K562 (cell line): ENCODE measurements at regions not wholly inside any gene's neighbourhood (a gene's known extent, or its start where the extent isn't known, plus 50 kb on each side); places are given as distances from the start of the nearest gene placed in this dataset.

ENCODE experiments used
- ATAC-seq: fragments of 200-7000 bp; cut with Tn5 transposase; 3 replicates; pipeline ENCODE4 v1.9.1; 2020; ENCODE audit warnings: moderate library complexity
- BruUV-seq: library from RNA; stranded (reverse); fragments of 400-500 nt; replicated peaks from 2 replicates; lab custom pipeline; 2021; lab: Mats Ljungman, UMichigan
- CTCF ChIA-PET: fragments of 300-600 bp; formaldehyde crosslinking; extraction: SDS; loops from one replicate; lab custom pipeline; 2021; ENCODE audit warnings: low intra/inter-chr PET ratio; lab: Yijun Ruan, JAX
- POLR2A ChIA-PET: fragments of 300-600, 350-650 bp; sonication (Branson Sonifier 250); formaldehyde crosslinking; extraction: SDS; loops from one replicate; lab custom pipeline; 2021; ENCODE audit warnings: antibody characterized with exemption, inconsistent platforms; lab: Yijun Ruan, JAX
- DNase-seq, 4 experiments: peaks; one replicate each; pipeline versions ENCODE4 v3.0.0 to v3.0.0-alpha.2; 2011 to 2018; ENCODE audit warnings: low spot score in 3 of 4, mixed read lengths in 3 of 4; ENCODE audit errors: extremely low read depth in 1 of 4
- FAIRE-seq: peaks from 2 replicates; lab custom pipeline; 2011; peaks lifted over from hg19 to GRCh38; lab: Jason Lieb, UNC
- H2AFZ ChIP-seq: 2 replicates; pipeline ENCODE4 v1.6.0; 2011; ENCODE audit warnings: low read depth, low read length, control low read depth, inconsistent platforms
- H3K27ac ChIP-seq: fragments of 200-600 bp; 3 replicates; pipeline ENCODE4 v1.8.0; 2011; ENCODE audit warnings: low read depth, mild to moderate bottlenecking, control low read depth, inconsistent platforms, low read length, moderate library complexity, mixed read lengths; ENCODE audit errors: extremely low read depth
- H3K27me3 ChIP-seq, 2 experiments: fragments of 300-600 bp in 1 of 2; 2 replicates in 1 of 2; 3 replicates in 1 of 2; pipeline versions ENCODE4 v1.6.0 to v1.8.0; 2011; ENCODE audit warnings: inconsistent platforms in 2 of 2, low read length in 2 of 2, mild to moderate bottlenecking in 1 of 2, mixed read lengths in 1 of 2, moderate library complexity in 1 of 2; ENCODE audit not compliant: control insufficient read depth in 2 of 2, insufficient read depth in 2 of 2
- H3K36me3 ChIP-seq: fragments of 300-600 bp; 3 replicates; pipeline ENCODE4 v1.8.0; 2011; ENCODE audit warnings: mild to moderate bottlenecking, low read length, inconsistent platforms; ENCODE audit not compliant: control insufficient read depth, insufficient read depth
- H3K4me1 ChIP-seq, 2 experiments: fragments of 200-600 bp in 1 of 2; replicated peaks in 1 of 2; 2 replicates in 1 of 2; 3 replicates in 1 of 2; pipeline versions ENCODE4 v1.5.1 to v1.8.0; 2011; ENCODE audit warnings: inconsistent platforms in 2 of 2, low read length in 2 of 2, mild to moderate bottlenecking in 1 of 2, mixed read lengths in 1 of 2, moderate library complexity in 1 of 2; ENCODE audit not compliant: control insufficient read depth in 2 of 2, insufficient read depth in 2 of 2
- H3K4me2 ChIP-seq: 2 replicates; pipeline ENCODE4 v1.6.1; 2011; ENCODE audit warnings: low read length, control low read depth, inconsistent platforms, mixed read lengths; ENCODE audit not compliant: insufficient read depth
- H3K4me3 ChIP-seq: fragments of 200-600 bp; sonication (generic), shearing (Covaris generic); 2 replicates; pipeline ENCODE4 v1.5.1; 2016; ENCODE audit warnings: control low read depth, inconsistent platforms
- H3K79me2 ChIP-seq: fragments of 200-600 bp; 3 replicates; pipeline ENCODE4 v1.8.0; 2011; ENCODE audit warnings: low read length, inconsistent platforms; ENCODE audit not compliant: control insufficient read depth, insufficient read depth
- H3K9ac ChIP-seq, 2 experiments: 2 replicates each; pipeline versions ENCODE4 v1.6.0 to v1.6.1; 2011; ENCODE audit warnings: low read depth in 2 of 2, low read length in 2 of 2, control low read depth in 1 of 2, inconsistent platforms in 1 of 2, mild to moderate bottlenecking in 1 of 2, mixed read lengths in 1 of 2; ENCODE audit not compliant: insufficient read depth in 1 of 2
- H3K9me1 ChIP-seq: one replicate; pipeline ENCODE4 v1.6.0; 2011; ENCODE audit warnings: inconsistent platforms, mild to moderate bottlenecking, low read length, moderate library complexity; ENCODE audit not compliant: control insufficient read depth, insufficient read depth
- H3K9me3 ChIP-seq: replicated peaks from 2 replicates; pipeline ENCODE4 v1.5.1; 2011; ENCODE audit warnings: low read depth, low read length, inconsistent platforms; ENCODE audit not compliant: control insufficient read depth, insufficient read depth
- H4K20me1 ChIP-seq: replicated peaks from 2 replicates; pipeline ENCODE4 v1.6.1; 2011; ENCODE audit warnings: low read length, inconsistent platforms, mixed read lengths; ENCODE audit not compliant: control insufficient read depth, insufficient read depth
- MTA2 ChIP-seq: fragments of 450-650 bp; IDR thresholded peaks from 2 replicates; pipeline ENCODE4 v1.6.1; 2016; ENCODE audit warnings: low read depth
- NFATC3 ChIP-seq: fragments of 450-650 bp; IDR thresholded peaks from 2 replicates; pipeline ENCODE4 v1.6.1; 2017; ENCODE audit warnings: mild to moderate bottlenecking
- SMARCE1 ChIP-seq: fragments of 450-650 bp; IDR thresholded peaks from 2 replicates; pipeline ENCODE4 v1.7.1; 2016; ENCODE audit warnings: mild to moderate bottlenecking
- TAL1 ChIP-seq: fragments of 450-650 bp; IDR thresholded peaks from 2 replicates; pipeline ENCODE4 v1.6.1; 2016; ENCODE audit warnings: mild to moderate bottlenecking
- TCF7L2 ChIP-seq: fragments of 150-350 bp; IDR thresholded peaks from 2 replicates; pipeline ENCODE4 v1.6.1; 2016; ENCODE audit warnings: low read depth, mild to moderate bottlenecking, low read length, moderate library complexity
- ZNF239 ChIP-seq: fragments of 250-450 bp; sonication (Bioruptor Pico); IDR thresholded peaks from 2 replicates; pipeline ENCODE4 v1.4.0; 2020; ENCODE audit warnings: mild to moderate bottlenecking
- ZNF354B ChIP-seq: fragments of 250-450 bp; sonication (Bioruptor Pico); IDR thresholded peaks from 2 replicates; pipeline ENCODE4 v1.4.0; 2020
- WGBS: fragments of 100-300 bp; shearing (Covaris generic); methylation state at CpG from one replicate; pipeline ENCODE4 v1.1.6; 2016; ENCODE audit warnings: low coverage, mixed read lengths; ENCODE audit not compliant: insufficient coverage; ENCODE audit errors: missing lambda C conversion rate; 5-methylcytosine and 5-hydroxymethylcytosine counted together
- in situ Hi-C: fragments of 300-500 bp; cut with MboI; formaldehyde crosslinking; loops from 4 replicates; pipeline ENCODE4 v1.15.0; 2018; ENCODE audit warnings: inconsistent platforms, mixed read lengths
- intact Hi-C: fragments of 100-400 bp; cut with micrococcal nuclease; formaldehyde crosslinking; loops from 2 replicates; pipeline ENCODE4 v1.14.2; 2022

DNA sequence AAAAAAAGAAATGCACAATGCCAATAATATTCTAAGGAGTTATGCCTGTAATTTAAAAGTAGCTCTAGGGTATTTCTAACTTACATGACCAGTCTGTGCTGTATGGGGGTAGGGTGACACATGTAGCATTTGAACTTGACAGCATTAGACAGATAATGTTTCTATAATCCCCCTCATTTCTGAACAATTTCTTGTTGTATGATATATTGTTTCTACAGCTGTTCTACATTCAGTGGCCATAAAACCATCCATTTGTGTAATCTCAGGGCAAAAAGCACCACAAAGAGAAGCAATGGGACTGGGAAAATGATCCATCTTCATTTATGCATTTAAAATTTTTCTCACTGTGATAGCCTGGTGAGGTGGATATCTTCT lies 767.8 kb downstream of the TFAP2A start:
- POLR2A ChIA-PET, result no interaction called here
- in situ Hi-C loops (no loop called here), intact Hi-C loops (no loop called here)
- Histone ChIP-seq H3K9ac (no peak overlapping the region), H3K9me1 (no peaks in the 10 kb centered on the region), H4K20me1 (no peaks in the 10 kb centered on the region), H2AFZ (no peak overlapping the region), H3K36me3 (no peaks in the 10 kb centered on the region), H3K27me3 (no peaks in the 10 kb centered on the region), H3K4me3 (no peak overlapping the region), H3K79me2 (no peaks in the 10 kb centered on the region), H3K27ac (no peak overlapping the region), H3K4me1 (no peaks in the 10 kb centered on the region), H3K4me2 (no peak overlapping the region), H3K9me3 (no peaks in the 10 kb centered on the region)
- FAIRE-seq, result no peak
- no TSS peak for BruUV-seq
- CTCF ChIA-PET, result no interaction called here
- TF ChIP-seq NFATC3, result no peak
- TF ChIP-seq TCF7L2, result no peak
- TF ChIP-seq TAL1, result no peak
- TF ChIP-seq MTA2, result no peak
- no peak for TF ChIP-seq SMARCE1
- no peak for TF ChIP-seq ZNF354B (CRISPR knock-in tag)
- DNase-seq, result no peak
- ATAC-seq, result no peak

DNA sequence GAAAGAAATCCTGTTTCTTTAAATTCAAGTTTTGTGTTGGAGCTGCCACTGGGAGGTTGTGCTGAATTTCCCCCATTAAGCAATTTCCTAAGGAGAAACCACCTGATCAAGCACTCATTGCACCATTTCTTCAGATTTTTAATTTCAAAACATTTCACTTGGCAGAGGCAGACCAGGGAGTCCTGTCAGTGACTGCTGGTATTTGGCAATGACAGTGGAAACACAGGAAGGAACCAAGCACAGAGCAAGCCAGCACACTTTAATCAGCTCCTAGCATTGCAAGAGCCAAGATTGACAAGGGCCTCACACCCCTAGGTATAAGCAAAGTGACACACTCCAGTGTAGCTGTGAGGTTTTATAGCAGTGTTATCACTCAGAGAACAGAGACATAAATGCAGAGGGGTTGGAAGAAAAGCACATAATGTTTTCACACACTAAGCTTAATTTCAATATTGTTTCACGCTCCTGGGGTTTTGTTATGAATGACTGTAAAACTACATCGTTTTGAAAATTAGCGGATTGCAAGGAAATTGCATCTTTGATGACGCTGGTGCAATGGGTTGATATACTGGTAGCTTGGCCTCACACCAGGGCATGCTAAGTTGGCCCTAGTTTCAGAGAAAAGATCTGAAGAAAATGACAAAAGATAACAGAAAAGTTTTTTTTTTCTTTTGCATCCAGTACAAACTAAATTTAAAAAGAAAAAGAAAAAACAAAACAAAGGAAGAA lies 768.4 kb downstream of the TFAP2A start:
- no peak overlapping the region for H3K4me3 ChIP-seq
- no TSS peak for BruUV-seq
- no peaks in the 10 kb centered on the region for H3K27me3 ChIP-seq
- whole genome bisulfite sequencing, result 0% methylated on average over 4 of the region's 4 CpGs
- no peak overlapping the region for H3K4me2 ChIP-seq
- POLR2A ChIA-PET, result no interaction called here
- DNase-seq, result no peak
- H3K36me3 ChIP-seq, result no peaks in the 10 kb centered on the region
- no peak overlapping the region for H3K27ac ChIP-seq
- no peaks in the 10 kb centered on the region for H3K9me3 ChIP-seq
- H3K9me1 ChIP-seq, result no peaks in the 10 kb centered on the region
- no peaks in the 10 kb centered on the region for H3K79me2 ChIP-seq
- no peak for ATAC-seq
- no peaks in the 10 kb centered on the region for H3K4me1 ChIP-seq
- in situ Hi-C loops, result no loop called here
- H4K20me1 ChIP-seq, result no peaks in the 10 kb centered on the region
- H3K9ac ChIP-seq, result no peak overlapping the region
- TF ChIP-seq ZNF239 (CRISPR knock-in tag), result no peak
- FAIRE-seq, result no peak
- CTCF ChIA-PET, result no interaction called here
- intact Hi-C loops, result no loop called here
- H2AFZ ChIP-seq, result no peak overlapping the region
